ENCODE measurements at regions not wholly inside any gene's neighbourhood (a gene's known extent, or its start where the extent isn't known, plus 50 kb on each side); places are given as distances from the start of the nearest gene placed in this dataset.
"Not testable (repeated sequence)": the region's sequence is repeated elsewhere in the genome, so short reads cannot be mapped to it uniquely, and the experiment has no call there.

- FAIRE-seq (no peak), DNase-seq (ENCODE audit: insufficient read length, low spot score) (no peak)
- TF ChIP-seq PAX5 (IDR thresholded peaks at IDR 0.05; ENCODE audit: insufficient read depth, low read length, severe bottlenecking), result no peak
- no peak for TF ChIP-seq POLR2AphosphoS5 (IDR thresholded peaks at IDR 0.05; ENCODE audit: low read depth, low read length)
- no peak for TF ChIP-seq TAF1 (IDR thresholded peaks at IDR 0.05; ENCODE audit: low read depth, low read length)
- TF ChIP-seq POU2F2 (IDR thresholded peaks at IDR 0.05; ENCODE audit: low read depth, low read length), result no peak
- TF ChIP-seq POLR2A (IDR thresholded peaks at IDR 0.05; ENCODE audit: low read depth, low read length), result no peak
- no peak for TF ChIP-seq SPI1 (IDR thresholded peaks at IDR 0.05; ENCODE audit: low read depth, low read length)
Measured at GRCh38 chr2:121149384-121149783, 135.6 kb downstream of the TFCP2L1 start.

DNA sequence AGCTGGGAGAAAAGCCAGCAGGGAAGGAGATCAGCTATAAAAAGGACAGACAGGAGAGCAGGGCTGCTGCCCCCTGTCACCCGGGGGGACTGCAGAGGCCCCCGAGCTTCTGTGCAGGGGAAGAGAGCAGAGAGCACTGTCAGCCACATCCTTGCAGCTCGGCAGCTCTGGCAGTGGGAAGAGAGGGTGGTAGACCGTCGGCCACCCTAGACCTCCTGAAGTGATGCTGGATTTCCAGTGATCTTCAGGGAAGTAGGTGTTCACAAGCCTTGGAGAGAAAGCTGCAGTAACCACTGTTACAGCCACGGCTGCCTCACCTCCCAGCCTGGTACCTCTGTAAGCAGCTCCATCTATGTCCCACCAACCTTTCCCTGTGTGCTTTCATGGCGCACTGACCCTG, 134.9 kb downstream of the TFCP2L1 start:
- TF ChIP-seq SPI1 (IDR thresholded peaks at IDR 0.05; ENCODE audit: low read depth, low read length) (no peak), POLR2A (IDR thresholded peaks at IDR 0.05; ENCODE audit: low read depth, low read length) (no peak), TAF1 (IDR thresholded peaks at IDR 0.05; ENCODE audit: low read depth, low read length) (no peak), POLR2AphosphoS5 (IDR thresholded peaks at IDR 0.05; ENCODE audit: low read depth, low read length) (no peak), PAX5 (IDR thresholded peaks at IDR 0.05; ENCODE audit: insufficient read depth, low read length, severe bottlenecking) (no peak), POU2F2 (IDR thresholded peaks at IDR 0.05; ENCODE audit: low read depth, low read length) (no peak)
- FAIRE-seq (no peak), DNase-seq (ENCODE audit: insufficient read length, low spot score) (no peak)

DNA sequence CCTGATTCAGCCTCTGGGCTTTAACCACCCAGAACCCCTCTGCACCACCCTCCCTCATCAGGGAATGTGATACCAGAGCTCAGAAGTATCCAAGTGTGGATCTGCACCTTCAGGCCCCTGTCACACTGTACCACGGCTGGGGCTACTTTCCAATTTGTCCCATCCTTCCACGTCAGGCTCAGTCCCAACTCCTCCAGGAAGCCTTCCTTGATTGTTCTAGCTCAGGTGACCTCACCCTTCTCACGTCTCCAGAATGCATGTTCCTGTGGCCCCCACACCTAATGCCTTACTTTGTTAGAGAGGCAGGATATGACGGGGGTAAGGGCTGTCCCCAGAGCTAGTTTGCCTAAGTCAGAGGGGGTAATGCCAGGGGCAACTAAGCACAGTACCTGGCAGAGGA, 134.3 kb downstream of the TFCP2L1 start:
- no peak for FAIRE-seq
- TF ChIP-seq PAX5 (IDR thresholded peaks at IDR 0.05; ENCODE audit: insufficient read depth, low read length, severe bottlenecking) (no peak), POLR2AphosphoS5 (IDR thresholded peaks at IDR 0.05; ENCODE audit: low read depth, low read length) (no peak), TAF1 (IDR thresholded peaks at IDR 0.05; ENCODE audit: low read depth, low read length) (no peak), POLR2A (IDR thresholded peaks at IDR 0.05; ENCODE audit: low read depth, low read length) (no peak), SPI1 (IDR thresholded peaks at IDR 0.05; ENCODE audit: low read depth, low read length) (no peak), POU2F2 (IDR thresholded peaks at IDR 0.05; ENCODE audit: low read depth, low read length) (no peak)
- DNase-seq (ENCODE audit: insufficient read length, low spot score), result no peak

GRCh38 chr2:121151311-121152109, 133.5 kb downstream of the TFCP2L1 start:
- FAIRE-seq, result no peak
- TF ChIP-seq PAX5 (IDR thresholded peaks at IDR 0.05; ENCODE audit: insufficient read depth, low read length, severe bottlenecking), result no peak
- no peak for TF ChIP-seq SPI1 (IDR thresholded peaks at IDR 0.05; ENCODE audit: low read depth, low read length)
- TF ChIP-seq POU2F2 (IDR thresholded peaks at IDR 0.05; ENCODE audit: low read depth, low read length), result no peak
- TF ChIP-seq POLR2A (IDR thresholded peaks at IDR 0.05; ENCODE audit: low read depth, low read length), result no peak
- TF ChIP-seq TAF1 (IDR thresholded peaks at IDR 0.05; ENCODE audit: low read depth, low read length), result no peak
- TF ChIP-seq POLR2AphosphoS5 (IDR thresholded peaks at IDR 0.05; ENCODE audit: low read depth, low read length), result no peak
- no peak for DNase-seq (ENCODE audit: insufficient read length, low spot score)

- no peak for DNase-seq (ENCODE audit: insufficient read length, low spot score)
- TF ChIP-seq POLR2A (IDR thresholded peaks at IDR 0.05; ENCODE audit: low read depth, low read length), result no peak
- TF ChIP-seq SPI1 (IDR thresholded peaks at IDR 0.05; ENCODE audit: low read depth, low read length), result no peak
- FAIRE-seq, result no peak
Measured at GRCh38 chr2:121152861-121153260, 132.1 kb downstream of the TFCP2L1 start.

DNA sequence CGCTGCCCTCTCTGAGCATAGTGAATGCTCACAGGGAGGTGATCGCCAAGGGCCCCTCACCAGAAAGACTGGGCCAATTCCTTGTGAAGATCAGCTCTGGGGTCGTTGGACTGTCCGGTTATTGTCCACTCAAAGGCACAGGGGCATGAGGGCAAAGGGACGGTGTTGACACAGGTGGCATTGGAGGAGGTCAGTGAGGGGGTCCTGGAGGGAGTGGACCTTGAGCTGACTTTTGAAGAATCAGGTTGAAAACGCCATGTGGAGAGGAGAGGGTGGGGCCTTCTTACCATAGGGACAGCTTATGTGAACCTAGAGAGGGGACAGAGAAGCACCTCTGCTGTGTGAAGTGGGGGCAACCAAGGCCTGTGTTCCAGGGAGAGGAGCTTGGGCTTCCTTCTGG, 131.5 kb downstream of the TFCP2L1 start:
- no peak for FAIRE-seq
- no peak for DNase-seq (ENCODE audit: insufficient read length, low spot score)
- TF ChIP-seq POU2F2 (IDR thresholded peaks at IDR 0.05; ENCODE audit: low read depth, low read length) (no peak), PAX5 (IDR thresholded peaks at IDR 0.05; ENCODE audit: insufficient read depth, low read length, severe bottlenecking) (no peak), POLR2AphosphoS5 (IDR thresholded peaks at IDR 0.05; ENCODE audit: low read depth, low read length) (no peak), POLR2A (IDR thresholded peaks at IDR 0.05; ENCODE audit: low read depth, low read length) (no peak)

- TF ChIP-seq TAF1 (IDR thresholded peaks at IDR 0.05; ENCODE audit: low read depth, low read length), result no peak
- TF ChIP-seq SPI1 (IDR thresholded peaks at IDR 0.05; ENCODE audit: low read depth, low read length), result no peak
- no peak for TF ChIP-seq POU2F2 (IDR thresholded peaks at IDR 0.05; ENCODE audit: low read depth, low read length)
- no peak for TF ChIP-seq POLR2AphosphoS5 (IDR thresholded peaks at IDR 0.05; ENCODE audit: low read depth, low read length)
- no peak for TF ChIP-seq POLR2A (IDR thresholded peaks at IDR 0.05; ENCODE audit: low read depth, low read length)
- no peak for TF ChIP-seq PAX5 (IDR thresholded peaks at IDR 0.05; ENCODE audit: insufficient read depth, low read length, severe bottlenecking)
- no peak for FAIRE-seq
- no peak for DNase-seq (ENCODE audit: insufficient read length, low spot score)
Measured at GRCh38 chr2:121155502-121156056, 129.4 kb downstream of the TFCP2L1 start.

DNA sequence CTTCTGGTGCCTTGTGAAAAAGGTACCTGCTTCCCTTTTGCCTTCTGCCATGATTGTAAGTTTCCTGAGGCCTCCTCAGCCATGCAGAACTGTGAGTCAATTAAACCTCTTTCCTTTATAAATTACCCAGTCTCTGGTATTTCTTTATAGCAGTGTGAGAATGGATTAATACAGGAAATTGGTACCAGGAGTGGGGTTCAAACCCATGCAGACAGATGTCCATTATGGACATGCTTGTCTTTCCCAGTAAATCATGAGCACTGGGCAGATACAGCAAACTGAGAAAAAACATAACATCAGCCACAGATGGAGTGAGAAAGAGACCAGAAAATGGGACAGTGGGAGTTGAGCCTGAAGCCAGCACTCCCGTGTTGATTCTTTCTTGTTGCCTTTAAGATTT, 127.5 kb downstream of the TFCP2L1 start:
- not testable (repeated sequence) for DNase-seq (ENCODE audit: insufficient read length, low spot score); FAIRE-seq

DNA sequence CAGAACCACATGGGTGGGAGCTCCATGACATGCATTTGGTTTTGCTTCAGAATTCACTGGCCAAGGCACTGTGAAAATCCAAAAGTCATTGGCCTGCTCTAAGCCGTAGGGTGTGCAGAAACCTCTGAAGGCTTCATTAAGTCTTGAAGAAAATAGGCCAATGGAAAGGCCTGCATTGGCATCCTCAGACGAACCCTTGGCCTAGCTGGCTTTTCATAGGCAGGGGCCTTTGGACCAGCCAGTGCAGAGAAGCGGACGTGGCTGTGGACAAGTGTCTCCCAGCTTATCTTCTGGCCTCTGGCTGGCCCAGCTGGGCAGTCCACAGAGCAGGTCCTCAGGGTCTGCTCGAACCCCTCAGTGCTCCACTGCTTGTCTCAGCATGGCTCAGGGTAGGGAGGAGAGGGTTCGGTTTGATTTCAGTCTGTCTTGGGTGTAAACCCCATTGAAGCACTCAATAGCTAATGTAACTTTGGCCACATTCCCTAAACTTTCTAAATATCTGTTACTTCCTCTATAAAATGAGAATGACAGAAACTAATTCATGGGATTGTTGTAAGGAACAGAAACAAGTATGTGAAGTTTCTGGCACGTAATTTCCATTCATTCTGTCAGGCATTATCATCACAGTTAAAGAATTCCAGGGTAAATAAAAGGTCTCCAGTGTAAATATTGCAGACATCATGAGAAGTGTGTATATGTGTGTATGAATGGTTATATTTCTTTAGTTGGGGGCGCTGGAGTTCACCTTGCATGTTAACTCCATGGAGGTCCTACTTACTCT, 125.5 kb downstream of the TFCP2L1 start:
- TF ChIP-seq POLR2AphosphoS5 (IDR thresholded peaks at IDR 0.05; ENCODE audit: low read depth, low read length) (no peak), SPI1 (IDR thresholded peaks at IDR 0.05; ENCODE audit: low read depth, low read length) (no peak), POLR2A (IDR thresholded peaks at IDR 0.05; ENCODE audit: low read depth, low read length) (no peak), PAX5 (IDR thresholded peaks at IDR 0.05; ENCODE audit: insufficient read depth, low read length, severe bottlenecking) (no peak), POU2F2 (IDR thresholded peaks at IDR 0.05; ENCODE audit: low read depth, low read length) (no peak), TAF1 (IDR thresholded peaks at IDR 0.05; ENCODE audit: low read depth, low read length) (no peak)
- DNase-seq (ENCODE audit: insufficient read length, low spot score) (no peak), FAIRE-seq (no peak)
